ENCODE measurements at regions not wholly inside any gene's neighbourhood (a gene's known extent, or its start where the extent isn't known, plus 50 kb on each side); places are given as distances from the start of the nearest gene placed in this dataset.

DNA sequence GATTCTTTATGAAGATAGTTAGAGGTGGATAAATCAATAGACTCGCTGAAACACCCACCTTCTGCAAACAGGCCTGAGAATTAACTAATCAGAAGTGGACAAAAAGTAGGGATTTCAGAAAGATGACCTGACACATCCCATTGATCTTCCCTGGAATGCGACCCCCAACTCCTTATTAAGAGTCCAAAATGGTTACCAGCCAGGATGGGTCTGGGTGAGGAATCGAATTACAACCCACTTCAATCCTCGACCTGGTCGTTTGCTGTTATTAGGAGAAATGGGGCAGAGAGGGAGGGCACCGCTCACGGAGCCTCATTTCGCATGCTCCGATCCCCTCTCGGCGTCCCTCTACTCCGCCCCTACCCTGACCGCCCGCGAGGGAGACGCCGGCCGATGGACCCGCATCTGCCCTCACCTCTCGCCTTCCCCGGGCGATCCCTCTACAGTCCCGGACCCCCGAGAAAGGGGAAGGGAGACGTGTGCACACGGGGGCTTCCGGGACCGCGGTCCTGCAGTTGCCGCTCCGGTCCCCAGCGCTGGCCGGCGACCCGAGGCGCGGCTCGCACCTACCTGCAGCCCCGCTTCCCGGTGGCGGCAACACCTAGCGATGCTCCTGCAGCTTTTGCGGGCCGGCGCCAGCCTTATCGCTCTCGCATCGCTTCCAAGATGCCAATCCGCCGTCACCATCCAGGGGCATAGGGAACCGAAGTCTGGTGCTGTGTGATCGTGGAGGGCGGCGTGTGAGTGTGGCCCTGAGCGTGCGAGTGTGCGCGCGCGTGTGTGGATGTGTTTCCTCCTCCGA lies 69.3 kb upstream of the USP15 start:
- no peak overlapping the region for H3K4me3 ChIP-seq (ENCODE audit: low read depth, low read length)
- TF ChIP-seq, protein P1, sequence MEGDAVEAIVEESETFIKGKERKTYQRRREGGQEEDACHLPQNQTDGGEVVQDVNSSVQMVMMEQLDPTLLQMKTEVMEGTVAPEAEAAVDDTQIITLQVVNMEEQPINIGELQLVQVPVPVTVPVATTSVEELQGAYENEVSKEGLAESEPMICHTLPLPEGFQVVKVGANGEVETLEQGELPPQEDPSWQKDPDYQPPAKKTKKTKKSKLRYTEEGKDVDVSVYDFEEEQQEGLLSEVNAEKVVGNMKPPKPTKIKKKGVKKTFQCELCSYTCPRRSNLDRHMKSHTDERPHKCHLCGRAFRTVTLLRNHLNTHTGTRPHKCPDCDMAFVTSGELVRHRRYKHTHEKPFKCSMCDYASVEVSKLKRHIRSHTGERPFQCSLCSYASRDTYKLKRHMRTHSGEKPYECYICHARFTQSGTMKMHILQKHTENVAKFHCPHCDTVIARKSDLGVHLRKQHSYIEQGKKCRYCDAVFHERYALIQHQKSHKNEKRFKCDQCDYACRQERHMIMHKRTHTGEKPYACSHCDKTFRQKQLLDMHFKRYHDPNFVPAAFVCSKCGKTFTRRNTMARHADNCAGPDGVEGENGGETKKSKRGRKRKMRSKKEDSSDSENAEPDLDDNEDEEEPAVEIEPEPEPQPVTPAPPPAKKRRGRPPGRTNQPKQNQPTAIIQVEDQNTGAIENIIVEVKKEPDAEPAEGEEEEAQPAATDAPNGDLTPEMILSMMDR (IDR thresholded peaks at IDR 0.05; ENCODE audit: borderline replicate concordance, insufficient read depth, low read depth, low read length): no peak

- no peak overlapping the region for H3K4me3 ChIP-seq (ENCODE audit: low read depth, low read length)
- TF ChIP-seq, protein P1 (IDR thresholded peaks at IDR 0.05; ENCODE audit: borderline replicate concordance, insufficient read depth, low read depth, low read length): no peak
Measured at GRCh38 chr12:62191491-62192179, 68.6 kb upstream of the USP15 start.

GRCh38 chr12:62192180-62192902 lies 67.9 kb upstream of the USP15 start:
- TF ChIP-seq, protein P1 (IDR thresholded peaks at IDR 0.05; ENCODE audit: borderline replicate concordance, insufficient read depth, low read depth, low read length): peak; percentile 55; the same call in 1 of the 2 replicates
- no peak overlapping the region for H3K4me3 ChIP-seq (ENCODE audit: low read depth, low read length)

- no peak overlapping the region for H3K4me3 ChIP-seq (ENCODE audit: low read depth, low read length)
- TF ChIP-seq, protein P1 (IDR thresholded peaks at IDR 0.05; ENCODE audit: borderline replicate concordance, insufficient read depth, low read depth, low read length): no peak
Measured at GRCh38 chr12:62192903-62193250, 67.3 kb upstream of the USP15 start.

DNA sequence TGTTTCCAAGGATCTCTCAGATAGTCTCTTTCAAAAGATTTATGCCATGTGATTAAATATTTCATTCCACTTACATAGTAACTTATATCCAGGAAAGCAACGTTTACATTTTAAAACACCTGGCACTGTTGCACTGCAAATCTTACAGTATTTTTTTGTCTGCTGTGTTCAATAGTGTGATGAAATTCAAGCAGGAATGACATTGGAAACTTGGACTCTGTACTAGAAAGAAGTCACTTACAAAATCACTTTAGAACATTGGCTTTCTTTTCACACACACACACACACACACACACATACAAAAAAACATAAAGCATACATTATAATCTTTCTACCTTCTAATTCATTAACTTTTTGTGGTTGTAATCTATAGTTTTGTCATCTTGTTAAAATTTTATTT lies 66.2 kb upstream of the USP15 start:
- H3K4me3 ChIP-seq (ENCODE audit: low read depth, low read length): no peak overlapping the region
- TF ChIP-seq, protein P1 (IDR thresholded peaks at IDR 0.05; ENCODE audit: borderline replicate concordance, insufficient read depth, low read depth, low read length): no peak

DNA sequence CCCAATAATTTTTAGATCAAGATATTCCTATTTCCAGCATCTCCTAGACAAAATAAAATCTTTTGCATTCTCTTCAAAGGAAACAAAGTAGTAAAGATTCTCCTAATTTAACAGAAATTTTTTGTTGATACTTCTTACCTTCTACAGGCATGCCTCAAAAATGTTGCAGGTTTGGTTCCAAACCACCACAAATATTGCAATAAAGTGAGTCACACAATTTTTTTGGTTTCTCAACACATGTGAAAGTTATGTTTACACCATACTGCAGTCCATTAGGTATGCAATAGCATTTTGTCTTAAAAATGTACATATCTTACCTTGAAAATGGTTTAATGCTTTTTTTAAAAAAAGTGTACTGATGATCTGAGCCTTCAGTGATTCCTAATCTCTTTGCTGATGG lies 65.6 kb upstream of the USP15 start:
- TF ChIP-seq, protein P1 (IDR thresholded peaks at IDR 0.05; ENCODE audit: borderline replicate concordance, insufficient read depth, low read depth, low read length): no peak
- no peak overlapping the region for H3K4me3 ChIP-seq (ENCODE audit: low read depth, low read length)

Measured in GM12875 (cell line).